ENCODE measurements at regions not wholly inside any gene's neighbourhood (a gene's known extent, or its start where the extent isn't known, plus 50 kb on each side); places are given as distances from the start of the nearest gene placed in this dataset.

- no peaks in the 10 kb centered on the region for H3K4me1 Mint-ChIP-seq
- H3K27me3 Mint-ChIP-seq (ENCODE audit: low read depth, poor library complexity), result no peaks in the 10 kb centered on the region
- DNase-seq, result no peak
- no peak overlapping the region for H3K27ac Mint-ChIP-seq
- no peak for TF ChIP-seq CTCF (IDR thresholded peaks at IDR 0.05)
- no peaks in the 10 kb centered on the region for H3K36me3 Mint-ChIP-seq (ENCODE audit: low read depth)
- no peak overlapping the region for H3K4me3 Mint-ChIP-seq
- peaks cover 12% of the 10 kb centered on the region for H3K9me3 Mint-ChIP-seq
These were observed 219.4 kb upstream of the LNX1 start for GRCh38 chr4:53810643-53811042.

GRCh38 chr4:53809816-53810215 is 218.5 kb upstream of the LNX1 start:
- H3K9me3 Mint-ChIP-seq, result peaks cover 12% of the 10 kb centered on the region

GRCh38 chr4:53805291-53805690 is 214.0 kb upstream of the LNX1 start:
- no peak for DNase-seq
- Mint-ChIP-seq H3K36me3 (ENCODE audit: low read depth) (no peaks in the 10 kb centered on the region), H3K27ac (no peak overlapping the region), H3K9me3 (peaks cover 12% of the 10 kb centered on the region), H3K4me1 (peaks cover 8% of the 10 kb centered on the region), H3K4me3 (no peak overlapping the region), H3K27me3 (ENCODE audit: low read depth, poor library complexity) (no peaks in the 10 kb centered on the region)
- TF ChIP-seq CTCF (IDR thresholded peaks at IDR 0.05), result no peak

More at GRCh38 chr4:53809816-53810215, 218.5 kb upstream of the LNX1 start:
- Mint-ChIP-seq H3K36me3 (ENCODE audit: low read depth) (no peaks in the 10 kb centered on the region), H3K4me1 (no peaks in the 10 kb centered on the region), H3K27ac (no peak overlapping the region), H3K27me3 (ENCODE audit: low read depth, poor library complexity) (no peaks in the 10 kb centered on the region), H3K4me3 (no peak overlapping the region)
- no peak for TF ChIP-seq CTCF (IDR thresholded peaks at IDR 0.05)
- DNase-seq, result no peak

- peaks cover 12% of the 10 kb centered on the region for H3K9me3 Mint-ChIP-seq
- no peak overlapping the region for H3K27ac Mint-ChIP-seq
- H3K4me3 Mint-ChIP-seq, result no peak overlapping the region
- DNase-seq, result no peak
- no peaks in the 10 kb centered on the region for H3K36me3 Mint-ChIP-seq (ENCODE audit: low read depth)
- H3K4me1 Mint-ChIP-seq, result peaks cover 8% of the 10 kb centered on the region
- no peak for TF ChIP-seq CTCF (IDR thresholded peaks at IDR 0.05)
- H3K27me3 Mint-ChIP-seq (ENCODE audit: low read depth, poor library complexity), result no peaks in the 10 kb centered on the region
These were observed 213.4 kb upstream of the LNX1 start for GRCh38 chr4:53804719-53805118.

GRCh38 chr4:53802500-53802899 is 211.2 kb upstream of the LNX1 start:
- Mint-ChIP-seq H3K27me3 (ENCODE audit: low read depth, poor library complexity) (no peaks in the 10 kb centered on the region), H3K36me3 (ENCODE audit: low read depth) (no peaks in the 10 kb centered on the region), H3K4me3 (no peak overlapping the region), H3K9me3 (no peaks in the 10 kb centered on the region), H3K27ac (no peak overlapping the region), H3K4me1 (peaks cover 8% of the 10 kb centered on the region)
- DNase-seq, result no peak
- no peak for TF ChIP-seq CTCF (IDR thresholded peaks at IDR 0.05)

- no peaks in the 10 kb centered on the region for H3K27me3 Mint-ChIP-seq (ENCODE audit: low read depth, poor library complexity)
These were observed 210.1 kb upstream of the LNX1 start for GRCh38 chr4:53801373-53801772.

More at GRCh38 chr4:53801373-53801772, 210.1 kb upstream of the LNX1 start:
- no peak for TF ChIP-seq CTCF (IDR thresholded peaks at IDR 0.05)
- no peaks in the 10 kb centered on the region for H3K9me3 Mint-ChIP-seq
- no peak for DNase-seq
- no peak overlapping the region for H3K4me3 Mint-ChIP-seq
- no peaks in the 10 kb centered on the region for H3K36me3 Mint-ChIP-seq (ENCODE audit: low read depth)
- no peak overlapping the region for H3K27ac Mint-ChIP-seq
- H3K4me1 Mint-ChIP-seq, result peaks cover 8% of the 10 kb centered on the region

All from nephron progenitor cell (in vitro differentiated cells).